GM23338 (cell line): ENCODE measurements at regions not wholly inside any gene's neighbourhood (a gene's known extent, or its start where the extent isn't known, plus 50 kb on each side); places are given as distances from the start of the nearest gene placed in this dataset.
"Not testable (repeated sequence)": the region's sequence is repeated elsewhere in the genome, so short reads cannot be mapped to it uniquely, and the experiment has no call there.

Experiments
- ATAC-seq: fragments of 200-7000 bp; cut with Tn5 transposase; 3 replicates; pipeline ENCODE4 v1.9.1; 2020
- DNase-seq: peaks from one replicate; pipeline ENCODE4 v3.0.0-alpha.2; 2015; ENCODE audit warnings: low spot score
- H2AFZ ChIP-seq: fragments of 200-600 bp; sonication (generic); 2 replicates; pipeline ENCODE4 v1.8.0; 2016; ENCODE audit warnings: antibody characterized with exemption, mild to moderate bottlenecking, moderate library complexity
- H3F3A ChIP-seq: fragments of 200-600 bp; sonication (generic); replicated peaks from 2 replicates; pipeline ENCODE4 v1.8.0; 2017; ENCODE audit warnings: antibody characterized with exemption, mixed run types, low read depth
- H3K27ac ChIP-seq: fragments of 200-600 bp; sonication (generic); 2 replicates; pipeline ENCODE4 v1.6.1; 2016; ENCODE audit warnings: low read depth
- H3K27me3 ChIP-seq: fragments of 200-600 bp; sonication (generic); 2 replicates; pipeline ENCODE4 v1.8.0; 2016; ENCODE audit warnings: mild to moderate bottlenecking, mixed run types, moderate library complexity; ENCODE audit not compliant: insufficient read depth
- H3K36me3 ChIP-seq: fragments of 200-600 bp; sonication (generic); 2 replicates; pipeline ENCODE4 v1.8.0; 2016; ENCODE audit warnings: mild to moderate bottlenecking; ENCODE audit not compliant: insufficient read depth
- H3K4me1 ChIP-seq: fragments of 200-600 bp; sonication (generic); 2 replicates; pipeline ENCODE4 v1.8.0; 2016; ENCODE audit warnings: mild to moderate bottlenecking, moderate library complexity; ENCODE audit not compliant: insufficient read depth
- H3K4me2 ChIP-seq: fragments of 200-600 bp; sonication (generic); 2 replicates; pipeline ENCODE4 v1.7.1; 2017; ENCODE audit warnings: mixed run types
- H3K4me3 ChIP-seq: fragments of 200-600 bp; sonication (generic); 2 replicates; pipeline ENCODE4 v1.6.1; 2016; ENCODE audit warnings: mixed run types
- H3K79me2 ChIP-seq: fragments of 200-600 bp; sonication (generic); replicated peaks from 2 replicates; pipeline ENCODE4 v1.8.0; 2017; ENCODE audit warnings: mild to moderate bottlenecking; ENCODE audit not compliant: insufficient read depth
- H3K9me2 ChIP-seq: fragments of 200-600 bp; sonication (generic); 2 replicates; pipeline ENCODE4 v1.8.0; 2017; ENCODE audit not compliant: insufficient read depth
- H4K20me1 ChIP-seq: fragments of 200-600 bp; sonication (generic); replicated peaks from 2 replicates; pipeline ENCODE4 v1.8.0; 2017; ENCODE audit warnings: mild to moderate bottlenecking; ENCODE audit not compliant: insufficient read depth
- H3K27ac Mint-ChIP-seq: 2 replicates; pipeline ENCODE4 v1.8.0; 2020; ENCODE audit warnings: inconsistent platforms, mild to moderate bottlenecking, moderate library complexity, mixed read lengths
- H3K27me3 Mint-ChIP-seq: 3 replicates; pipeline ENCODE4 v1.8.0; 2022; ENCODE audit warnings: low read depth, mild to moderate bottlenecking, moderate library complexity, mixed read lengths, inconsistent platforms; ENCODE audit not compliant: insufficient read depth, poor library complexity
- H3K36me3 Mint-ChIP-seq: 3 replicates; pipeline ENCODE4 v1.8.0; 2021; ENCODE audit warnings: low read depth, mild to moderate bottlenecking, inconsistent platforms, moderate library complexity, mixed read lengths
- H3K4me1 Mint-ChIP-seq: 3 replicates; pipeline ENCODE4 v1.8.0; 2020; ENCODE audit warnings: mild to moderate bottlenecking, inconsistent platforms, mixed read lengths
- H3K4me3 Mint-ChIP-seq: 3 replicates; pipeline ENCODE4 v1.8.0; 2021; ENCODE audit warnings: moderate library complexity, mild to moderate bottlenecking, inconsistent platforms, mixed read lengths
- H3K9me3 Mint-ChIP-seq: 3 replicates; pipeline ENCODE4 v1.8.0; 2020; ENCODE audit warnings: moderate library complexity, mild to moderate bottlenecking, inconsistent platforms, mixed read lengths
- CREB1 ChIP-seq: fragments of 250-450 bp; sonication (Bioruptor Pico); IDR thresholded peaks from 2 replicates; pipeline ENCODE4 v1.5.0; 2020; ENCODE audit warnings: low read depth, mild to moderate bottlenecking, moderate library complexity
- EZH2 ChIP-seq: fragments of 200-600 bp; sonication (generic); IDR thresholded peaks from one replicate; pipeline ENCODE4 v1.8.0; 2017; ENCODE audit warnings: antibody characterized with exemption, mild to moderate bottlenecking, low read depth; ENCODE audit not compliant: unreplicated experiment
- EZH2phosphoT487 ChIP-seq: fragments of 200-600 bp; sonication (generic); IDR thresholded peaks from one replicate; pipeline ENCODE4 v1.8.1; 2018; ENCODE audit warnings: antibody characterized with exemption; ENCODE audit not compliant: unreplicated experiment
- NANOG ChIP-seq: IDR thresholded peaks from 2 replicates; pipeline ENCODE4 v1.6.1; 2016; ENCODE audit warnings: antibody characterized with exemption, borderline replicate concordance
- STAT1 ChIP-seq: IDR thresholded peaks from one replicate; pipeline ENCODE4 v1.6.1; 2016; ENCODE audit warnings: antibody characterized with exemption; ENCODE audit not compliant: unreplicated experiment
- ZNF114 ChIP-seq: fragments of 250-450 bp; sonication (Bioruptor Pico); IDR thresholded peaks from 2 replicates; pipeline ENCODE4 v1.5.0; 2020; ENCODE audit warnings: mild to moderate bottlenecking, moderate library complexity
- ZNF331 ChIP-seq: fragments of 250-450 bp; sonication (Bioruptor Pico); IDR thresholded peaks from 2 replicates; pipeline ENCODE4 v1.5.0; 2020; ENCODE audit warnings: low read depth, mild to moderate bottlenecking, moderate library complexity
- TF ChIP-seq, protein P1 (sequence below), 2 experiments: fragments of 200-600 bp in 1 of 2; sonication (generic) in 1 of 2; conservative IDR thresholded peaks; 2 replicates each; pipeline versions ENCODE4 v1.5.1 to v1.6.1; 2016 to 2017; ENCODE audit warnings: antibody characterized with exemption in 2 of 2, low read depth in 2 of 2, mild to moderate bottlenecking in 2 of 2, moderate library complexity in 1 of 2
- TF ChIP-seq, protein P2 (sequence below): IDR thresholded peaks from one replicate; pipeline ENCODE4 v1.6.1; 2018; ENCODE audit warnings: antibody characterized with exemption; ENCODE audit not compliant: unreplicated experiment
- TF ChIP-seq, protein P3 (sequence below): IDR thresholded peaks from 2 replicates; pipeline ENCODE4 v1.6.1; 2016; ENCODE audit warnings: antibody characterized with exemption

DNA sequence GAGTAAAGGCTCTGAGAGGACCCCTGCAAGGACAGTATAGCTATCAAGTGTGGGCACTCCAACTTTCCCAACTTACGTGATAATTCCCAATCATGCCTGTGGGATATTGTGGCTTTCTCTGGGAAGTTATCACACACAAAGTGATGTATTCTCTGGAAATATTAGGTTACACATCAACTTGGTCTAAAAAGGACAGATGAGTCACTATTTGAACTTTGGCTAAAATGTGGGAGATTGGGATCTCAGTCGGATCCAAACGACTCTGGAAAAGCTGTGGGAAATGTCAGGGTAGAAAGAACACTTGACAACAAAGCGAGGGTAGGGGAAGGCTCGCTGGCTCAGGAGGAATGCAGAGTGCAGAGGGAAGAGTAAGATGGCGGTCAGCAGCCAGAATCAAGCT lies 1048.9 kb downstream of the BCL11B start (continued):
- TF ChIP-seq, protein P1, sequence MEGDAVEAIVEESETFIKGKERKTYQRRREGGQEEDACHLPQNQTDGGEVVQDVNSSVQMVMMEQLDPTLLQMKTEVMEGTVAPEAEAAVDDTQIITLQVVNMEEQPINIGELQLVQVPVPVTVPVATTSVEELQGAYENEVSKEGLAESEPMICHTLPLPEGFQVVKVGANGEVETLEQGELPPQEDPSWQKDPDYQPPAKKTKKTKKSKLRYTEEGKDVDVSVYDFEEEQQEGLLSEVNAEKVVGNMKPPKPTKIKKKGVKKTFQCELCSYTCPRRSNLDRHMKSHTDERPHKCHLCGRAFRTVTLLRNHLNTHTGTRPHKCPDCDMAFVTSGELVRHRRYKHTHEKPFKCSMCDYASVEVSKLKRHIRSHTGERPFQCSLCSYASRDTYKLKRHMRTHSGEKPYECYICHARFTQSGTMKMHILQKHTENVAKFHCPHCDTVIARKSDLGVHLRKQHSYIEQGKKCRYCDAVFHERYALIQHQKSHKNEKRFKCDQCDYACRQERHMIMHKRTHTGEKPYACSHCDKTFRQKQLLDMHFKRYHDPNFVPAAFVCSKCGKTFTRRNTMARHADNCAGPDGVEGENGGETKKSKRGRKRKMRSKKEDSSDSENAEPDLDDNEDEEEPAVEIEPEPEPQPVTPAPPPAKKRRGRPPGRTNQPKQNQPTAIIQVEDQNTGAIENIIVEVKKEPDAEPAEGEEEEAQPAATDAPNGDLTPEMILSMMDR (conservative IDR thresholded peaks at IDR 0.05; ENCODE audit: low read depth in 2 of 2), result no peak
- TF ChIP-seq NANOG, result no peak
- no peak for TF ChIP-seq ZNF331 (CRISPR knock-in tag)
- TF ChIP-seq, protein P2, sequence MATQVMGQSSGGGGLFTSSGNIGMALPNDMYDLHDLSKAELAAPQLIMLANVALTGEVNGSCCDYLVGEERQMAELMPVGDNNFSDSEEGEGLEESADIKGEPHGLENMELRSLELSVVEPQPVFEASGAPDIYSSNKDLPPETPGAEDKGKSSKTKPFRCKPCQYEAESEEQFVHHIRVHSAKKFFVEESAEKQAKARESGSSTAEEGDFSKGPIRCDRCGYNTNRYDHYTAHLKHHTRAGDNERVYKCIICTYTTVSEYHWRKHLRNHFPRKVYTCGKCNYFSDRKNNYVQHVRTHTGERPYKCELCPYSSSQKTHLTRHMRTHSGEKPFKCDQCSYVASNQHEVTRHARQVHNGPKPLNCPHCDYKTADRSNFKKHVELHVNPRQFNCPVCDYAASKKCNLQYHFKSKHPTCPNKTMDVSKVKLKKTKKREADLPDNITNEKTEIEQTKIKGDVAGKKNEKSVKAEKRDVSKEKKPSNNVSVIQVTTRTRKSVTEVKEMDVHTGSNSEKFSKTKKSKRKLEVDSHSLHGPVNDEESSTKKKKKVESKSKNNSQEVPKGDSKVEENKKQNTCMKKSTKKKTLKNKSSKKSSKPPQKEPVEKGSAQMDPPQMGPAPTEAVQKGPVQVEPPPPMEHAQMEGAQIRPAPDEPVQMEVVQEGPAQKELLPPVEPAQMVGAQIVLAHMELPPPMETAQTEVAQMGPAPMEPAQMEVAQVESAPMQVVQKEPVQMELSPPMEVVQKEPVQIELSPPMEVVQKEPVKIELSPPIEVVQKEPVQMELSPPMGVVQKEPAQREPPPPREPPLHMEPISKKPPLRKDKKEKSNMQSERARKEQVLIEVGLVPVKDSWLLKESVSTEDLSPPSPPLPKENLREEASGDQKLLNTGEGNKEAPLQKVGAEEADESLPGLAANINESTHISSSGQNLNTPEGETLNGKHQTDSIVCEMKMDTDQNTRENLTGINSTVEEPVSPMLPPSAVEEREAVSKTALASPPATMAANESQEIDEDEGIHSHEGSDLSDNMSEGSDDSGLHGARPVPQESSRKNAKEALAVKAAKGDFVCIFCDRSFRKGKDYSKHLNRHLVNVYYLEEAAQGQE, result no peak
- no peak for TF ChIP-seq EZH2
- TF ChIP-seq, protein P3, sequence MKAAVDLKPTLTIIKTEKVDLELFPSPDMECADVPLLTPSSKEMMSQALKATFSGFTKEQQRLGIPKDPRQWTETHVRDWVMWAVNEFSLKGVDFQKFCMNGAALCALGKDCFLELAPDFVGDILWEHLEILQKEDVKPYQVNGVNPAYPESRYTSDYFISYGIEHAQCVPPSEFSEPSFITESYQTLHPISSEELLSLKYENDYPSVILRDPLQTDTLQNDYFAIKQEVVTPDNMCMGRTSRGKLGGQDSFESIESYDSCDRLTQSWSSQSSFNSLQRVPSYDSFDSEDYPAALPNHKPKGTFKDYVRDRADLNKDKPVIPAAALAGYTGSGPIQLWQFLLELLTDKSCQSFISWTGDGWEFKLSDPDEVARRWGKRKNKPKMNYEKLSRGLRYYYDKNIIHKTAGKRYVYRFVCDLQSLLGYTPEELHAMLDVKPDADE, result no peak
- no peak for TF ChIP-seq ZNF114 (CRISPR knock-in tag)
- TF ChIP-seq CREB1 (CRISPR knock-in tag), result no peak
- no peak for TF ChIP-seq EZH2phosphoT487
- no peak for TF ChIP-seq STAT1

DNA sequence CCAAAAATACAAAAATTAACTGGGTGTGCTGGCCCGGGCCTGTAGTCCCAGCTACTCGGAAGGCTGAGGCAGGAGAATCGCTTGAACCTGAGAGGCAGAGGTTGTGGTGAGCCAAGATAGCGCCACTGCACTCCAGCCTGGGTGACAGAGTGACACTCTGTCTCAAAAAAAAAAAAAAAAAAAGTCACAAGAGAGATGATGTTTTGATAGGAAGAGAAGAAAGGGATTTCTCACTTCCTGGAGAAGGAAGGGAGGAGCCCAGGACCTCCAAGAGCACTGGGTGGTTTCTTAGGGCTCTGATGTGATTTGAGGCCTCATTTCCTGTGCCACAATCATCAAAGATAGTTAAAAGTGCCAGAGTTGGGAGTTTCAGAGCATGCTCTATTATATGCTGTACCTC lies 1048.3 kb downstream of the BCL11B start:
- not testable (repeated sequence) for H3K4me1 ChIP-seq, H3K27me3 Mint-ChIP-seq, H3K4me3 ChIP-seq, H3K27ac Mint-ChIP-seq, H3K4me2 ChIP-seq, H3K9me2 ChIP-seq, H3K27ac ChIP-seq, H3K79me2 ChIP-seq, H4K20me1 ChIP-seq, H3K4me1 Mint-ChIP-seq, H2AFZ ChIP-seq, DNase-seq, H3K9me3 Mint-ChIP-seq, ATAC-seq, H3K36me3 Mint-ChIP-seq, H3K4me3 Mint-ChIP-seq, H3K36me3 ChIP-seq, H3K27me3 ChIP-seq, H3F3A ChIP-seq
